Colonic mucosa (tissue), 4 donors: ENCODE measurements at regions not wholly inside any gene's neighbourhood (a gene's known extent, or its start where the extent isn't known, plus 50 kb on each side); places are given as distances from the start of the nearest gene placed in this dataset.

ENCODE experiments used
- DNase-seq: peaks from one replicate; pipeline ENCODE4 v3.0.0-alpha.2; 2020
- H3K27ac ChIP-seq: fragments of 200-600 bp; one replicate; pipeline ENCODE4 v1.8.0; 2021
- H3K27me3 ChIP-seq: fragments of 200-600 bp; one replicate; pipeline ENCODE4 v1.8.0; 2021
- H3K36me3 ChIP-seq: fragments of 200-600 bp; one replicate; pipeline ENCODE4 v1.8.0; 2021
- H3K4me1 ChIP-seq: fragments of 200-600 bp; one replicate; pipeline ENCODE4 v1.8.0; 2021; ENCODE audit warnings: mild to moderate bottlenecking
- H3K4me3 ChIP-seq: fragments of 200-600 bp; one replicate; pipeline ENCODE4 v1.8.0; 2021
- H3K9ac ChIP-seq, 2 donors: one replicate each; pipeline ENCODE4 v1.7.0; 2013; ENCODE audit warnings: control low read depth in 2 of 2, low read depth in 2 of 2, low read length in 2 of 2
- H3K9me3 ChIP-seq: fragments of 200-600 bp; one replicate; pipeline ENCODE4 v1.8.0; 2021
- CTCF ChIP-seq: fragments of 200-600 bp; IDR thresholded peaks from one replicate; pipeline ENCODE4 v1.8.0; 2022; ENCODE audit warnings: antibody characterized with exemption, mild to moderate bottlenecking
- intact Hi-C: fragments of 100-400 bp; cut with DNase I; formaldehyde crosslinking; loops from one replicate; pipeline ENCODE4 v1.14.1; 2022
- donor health status: healthy.
- donor health status: DM: no; HTN: no; CAD: no.
- donor health status: DM: no; HTN: no; CAD: no.

GRCh38 chr16:79758615-79759346, 158.2 kb upstream of the MAF start:
- TF ChIP-seq CTCF = no peak
- Histone ChIP-seq H3K4me3 (no peak overlapping the region), H3K4me1 (no peaks in the 10 kb centered on the region), H3K9ac (no peak overlapping the region), H3K9me3 (no peaks in the 10 kb centered on the region), H3K36me3 (no peaks in the 10 kb centered on the region), H3K27me3 (no peaks in the 10 kb centered on the region), H3K27ac (no peak overlapping the region)
- intact Hi-C loops = no loop called here
- no peak for DNase-seq

GRCh38 chr16:79757968-79758367, 157.4 kb upstream of the MAF start:
- Histone ChIP-seq H3K9ac (no peak overlapping the region), H3K4me1 (no peaks in the 10 kb centered on the region), H3K4me3 (no peak overlapping the region), H3K27ac (no peak overlapping the region), H3K27me3 (no peaks in the 10 kb centered on the region), H3K9me3 (no peaks in the 10 kb centered on the region), H3K36me3 (no peaks in the 10 kb centered on the region)
- DNase-seq = no peak
- no peak for TF ChIP-seq CTCF
- intact Hi-C loops = no loop called here

GRCh38 chr16:79757163-79757562, 156.6 kb upstream of the MAF start:
- DNase-seq = no peak
- no peak for TF ChIP-seq CTCF
- no peak overlapping the region for H3K4me3 ChIP-seq
- no peaks in the 10 kb centered on the region for H3K36me3 ChIP-seq
- intact Hi-C loops = no loop called here
- no peak overlapping the region for H3K27ac ChIP-seq
- H3K9me3 ChIP-seq = no peaks in the 10 kb centered on the region
- no peaks in the 10 kb centered on the region for H3K4me1 ChIP-seq
- H3K27me3 ChIP-seq = no peaks in the 10 kb centered on the region
- no peak overlapping the region for H3K9ac ChIP-seq

- no peaks in the 10 kb centered on the region for H3K9me3 ChIP-seq
- H3K27me3 ChIP-seq = no peaks in the 10 kb centered on the region
- H3K4me1 ChIP-seq = no peaks in the 10 kb centered on the region
- no peak overlapping the region for H3K9ac ChIP-seq
- H3K36me3 ChIP-seq = no peaks in the 10 kb centered on the region
- H3K4me3 ChIP-seq = no peak overlapping the region
- intact Hi-C loops = no loop called here
- no peak overlapping the region for H3K27ac ChIP-seq
- TF ChIP-seq CTCF = no peak
- DNase-seq = no peak
Measured at GRCh38 chr16:79756571-79756970, 156.0 kb upstream of the MAF start.

GRCh38 chr16:79754501-79754900, 154.0 kb upstream of the MAF start:
- no peak for TF ChIP-seq CTCF
- no peak overlapping the region for H3K27ac ChIP-seq
- intact Hi-C loops = no loop called here
- no peak for DNase-seq
- no peaks in the 10 kb centered on the region for H3K9me3 ChIP-seq
- H3K27me3 ChIP-seq = no peaks in the 10 kb centered on the region
- H3K4me3 ChIP-seq = no peak overlapping the region
- H3K9ac ChIP-seq = no peak overlapping the region
- no peaks in the 10 kb centered on the region for H3K4me1 ChIP-seq
- H3K36me3 ChIP-seq = no peaks in the 10 kb centered on the region
